HG03159 (cell line): ENCODE measurements at regions not wholly inside any gene's neighbourhood (a gene's known extent, or its start where the extent isn't known, plus 50 kb on each side); places are given as distances from the start of the nearest gene placed in this dataset.
"Not testable (repeated sequence)": the region's sequence is repeated elsewhere in the genome, so short reads cannot be mapped to it uniquely, and the experiment has no call there.

Experiments
- ATAC-seq: cut with Tn5 transposase; IDR thresholded peaks from one replicate; pipeline ENCODE4 v1.9.1; 2021; ENCODE audit warnings: mild to moderate bottlenecking, moderate library complexity; ENCODE audit not compliant: unreplicated experiment

DNA sequence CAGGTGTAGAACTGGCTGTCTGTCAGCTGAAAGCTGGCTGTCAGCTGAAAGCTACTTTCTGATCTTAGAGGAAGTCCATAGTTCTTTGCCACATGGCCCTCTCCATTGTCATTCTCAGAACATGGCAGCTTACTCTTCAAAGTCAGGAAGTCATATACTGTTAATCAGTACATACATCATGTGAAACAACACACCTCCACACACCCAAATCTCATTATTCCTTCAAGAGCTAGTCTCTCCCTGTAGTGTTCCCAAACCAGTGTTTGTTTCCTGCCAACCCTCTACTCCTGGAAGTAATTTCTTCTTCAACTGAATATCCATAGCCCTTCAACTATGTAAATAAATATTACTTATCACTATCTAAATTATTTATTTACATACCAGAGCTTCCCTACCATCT is 58.9 kb downstream of the OR5AK2 start:
- no peak for ATAC-seq

GRCh38 chr11:57049749-57050148 is 61.0 kb downstream of the OR5AK2 start:
- no peak for ATAC-seq

GRCh38 chr11:57054817-57055216 is 66.1 kb downstream of the OR5AK2 start:
- ATAC-seq: no peak

GRCh38 chr11:57055744-57056143 is 67.0 kb downstream of the OR5AK2 start:
- ATAC-seq: no peak

- ATAC-seq: no peak
Observed at GRCh38 chr11:57056735-57057134, 68.0 kb downstream of the OR5AK2 start.

DNA sequence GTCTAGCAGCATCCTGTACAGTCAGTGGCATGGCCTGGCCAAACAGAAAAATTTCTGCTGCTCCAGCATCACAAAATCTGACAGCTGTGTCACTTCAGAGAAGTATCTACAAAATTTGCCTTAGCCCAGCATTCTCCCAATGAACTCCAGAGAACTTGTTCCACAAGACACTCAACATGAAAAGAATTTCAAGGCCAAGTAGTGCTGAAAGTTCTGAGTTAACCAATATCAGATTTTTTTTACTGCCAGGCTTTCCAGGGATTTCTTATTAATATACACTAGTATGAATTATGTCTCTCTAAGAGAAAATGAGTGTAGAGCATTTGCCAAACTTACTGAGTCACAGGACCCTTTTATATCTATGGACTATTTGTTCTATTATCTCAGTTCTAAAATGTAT is 68.8 kb downstream of the OR5AK2 start:
- no peak for ATAC-seq

DNA sequence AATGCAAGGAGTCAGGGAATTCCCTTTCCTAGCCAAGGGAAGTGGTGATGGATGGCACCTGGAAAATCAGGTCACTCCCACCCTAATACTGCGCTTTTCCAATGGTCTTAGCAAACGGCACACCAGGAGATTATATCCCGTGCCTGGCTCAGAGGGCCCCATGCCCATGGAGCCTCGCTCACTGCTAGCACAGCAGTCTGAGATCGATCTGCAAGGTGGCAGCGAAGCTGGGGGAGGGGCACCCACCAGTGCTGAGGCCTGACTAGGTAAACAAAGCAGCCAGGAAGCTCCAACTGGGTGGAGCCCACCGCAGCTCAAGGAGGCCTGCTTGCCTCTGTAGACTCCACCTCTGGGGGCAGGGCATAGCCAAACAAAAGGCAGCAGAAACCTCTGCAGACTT is 74.2 kb downstream of the OR5AK2 start:
- ATAC-seq: not testable (repeated sequence)

- no peak for ATAC-seq
Observed at GRCh38 chr11:57069942-57070341, 81.2 kb downstream of the OR5AK2 start.

DNA sequence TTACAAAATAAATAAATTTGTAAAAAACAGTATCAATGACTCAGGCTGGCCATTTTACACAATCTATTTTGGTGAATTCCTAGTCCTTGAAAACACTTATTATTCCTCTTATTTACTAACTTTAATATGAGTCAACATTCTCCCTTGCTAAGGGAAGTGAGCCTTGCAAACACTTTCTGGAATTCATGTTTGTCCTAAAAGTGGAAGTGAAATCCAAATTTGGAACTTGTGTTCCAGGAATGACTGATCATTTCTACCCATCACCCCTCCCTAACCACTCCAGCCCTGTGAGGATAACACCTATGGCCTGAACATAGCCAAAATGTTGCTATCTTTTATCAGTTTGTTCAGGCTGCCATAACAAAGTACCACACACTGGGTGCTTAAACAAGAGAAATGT is 83.1 kb downstream of the OR5AK2 start:
- ATAC-seq: no peak

DNA sequence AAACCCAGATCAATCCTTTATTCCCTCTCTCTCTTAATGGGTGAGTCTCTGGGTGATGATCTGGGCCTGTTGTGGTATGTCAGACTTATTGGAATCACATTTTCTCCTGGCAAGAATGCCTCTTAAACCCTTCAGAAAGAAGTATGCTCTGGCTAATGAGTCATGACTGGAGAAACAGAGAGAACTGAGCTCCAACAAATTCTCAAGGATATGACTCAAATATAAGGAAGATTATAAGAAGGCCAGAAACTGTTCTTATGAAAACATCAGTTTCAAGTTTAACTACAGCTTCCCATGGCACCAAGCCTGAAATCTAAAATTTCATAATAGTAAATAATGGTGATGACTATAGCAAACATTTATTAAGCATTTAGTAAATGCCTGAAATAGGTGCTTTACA is 83.9 kb downstream of the OR5AK2 start:
- no peak for ATAC-seq

DNA sequence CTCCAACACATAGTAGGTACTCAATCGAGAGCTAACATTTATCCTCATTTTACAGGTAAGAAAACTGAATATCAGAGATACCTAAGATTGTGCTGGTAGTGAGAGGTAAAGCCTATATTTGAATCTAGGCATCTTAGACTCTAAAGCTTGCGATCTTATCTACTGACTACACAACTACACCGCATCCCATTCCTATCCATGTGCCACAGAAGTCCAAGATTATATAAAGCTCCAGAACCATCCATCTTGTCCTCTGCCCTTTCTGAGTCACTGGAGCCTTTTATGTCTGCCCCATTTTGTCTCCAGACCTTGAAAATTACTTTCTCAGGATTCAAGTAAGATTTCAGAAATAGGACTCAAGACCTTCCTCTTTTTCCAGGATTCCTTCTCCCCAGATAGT is 84.4 kb downstream of the OR5AK2 start:
- no peak for ATAC-seq

DNA sequence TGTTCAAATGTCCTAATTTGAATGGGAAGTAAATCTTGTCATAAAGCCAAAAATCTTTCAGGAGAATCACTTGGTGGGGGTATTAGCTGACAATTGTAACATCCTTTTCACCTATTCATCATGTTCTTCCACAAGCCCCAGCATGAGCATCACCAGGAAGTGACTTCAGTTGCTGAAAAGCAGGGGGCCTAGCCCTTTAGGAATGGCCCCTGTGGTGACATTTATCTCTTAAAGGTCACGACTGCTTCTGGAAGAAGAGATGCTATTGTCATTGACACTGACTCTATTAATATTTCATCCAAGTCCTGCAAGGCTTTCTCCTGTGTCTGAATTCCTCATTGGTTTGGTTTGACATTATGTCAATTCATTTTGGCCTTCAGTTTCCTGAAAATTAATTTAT is 92.6 kb downstream of the OR5AK2 start:
- no peak for ATAC-seq

DNA sequence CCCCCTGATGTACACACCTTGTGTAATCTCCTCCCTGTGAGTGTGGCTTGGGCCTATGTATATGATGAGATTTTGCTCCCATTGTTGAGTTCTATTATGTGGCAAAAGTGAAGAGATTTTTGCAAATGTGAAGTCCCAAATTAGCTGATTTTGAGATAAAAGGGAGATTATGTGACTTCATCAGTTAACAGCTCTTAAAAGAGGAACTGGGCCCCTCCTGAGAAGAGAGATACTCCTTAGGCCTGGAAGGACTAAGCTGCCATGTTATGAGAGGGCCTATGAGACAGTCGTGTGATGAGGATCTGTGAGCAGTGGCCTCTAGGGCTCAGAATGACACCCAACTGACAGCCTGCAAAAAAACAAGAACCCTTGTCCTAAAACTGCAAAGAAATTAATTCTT is 93.4 kb downstream of the OR5AK2 start:
- ATAC-seq: no peak

GRCh38 chr11:57083641-57084385 is 95.1 kb downstream of the OR5AK2 start:
- ATAC-seq: no peak

GRCh38 chr11:57085611-57086010 is 96.1 kb upstream of the LRRC55 start:
- ATAC-seq: no peak

- no peak for ATAC-seq
Observed at GRCh38 chr11:57087991-57088390, 93.8 kb upstream of the LRRC55 start.

DNA sequence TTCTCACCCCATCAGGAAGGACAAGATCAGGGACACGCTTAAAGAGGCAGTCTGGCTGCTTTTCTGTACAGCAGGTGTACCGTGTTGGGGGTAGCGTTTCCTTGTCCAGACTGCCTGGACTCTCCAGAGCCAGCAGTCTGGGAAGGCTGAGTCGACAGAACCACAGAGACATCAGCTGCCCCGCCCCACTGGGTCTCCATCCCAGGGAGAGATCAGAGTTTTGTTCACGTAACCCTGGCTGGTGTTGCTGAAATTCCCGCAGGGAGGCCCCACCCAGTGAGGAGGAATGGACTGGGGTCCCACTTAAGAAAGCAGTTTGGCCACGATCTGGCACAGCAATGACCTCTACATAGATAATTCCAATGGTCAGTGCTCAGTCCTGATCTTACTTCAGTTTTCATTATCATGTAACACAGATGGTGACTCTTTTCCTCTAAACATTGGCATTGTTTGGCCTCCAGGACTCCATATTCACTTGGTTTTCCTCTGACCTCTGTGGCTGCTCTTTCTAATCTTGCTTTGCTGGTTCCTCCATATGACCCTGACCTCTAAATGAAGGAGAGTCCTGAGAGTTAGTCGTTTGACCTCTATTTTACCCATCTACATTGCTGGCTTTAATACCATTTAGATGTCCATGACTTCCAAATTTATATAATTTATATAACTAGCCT is 89.6 kb upstream of the LRRC55 start:
- ATAC-seq: no peak

- ATAC-seq: no peak
Observed at GRCh38 chr11:57094181-57094935, 87.4 kb upstream of the LRRC55 start.

- ATAC-seq: no peak
Observed at GRCh38 chr11:57095417-57095816, 86.3 kb upstream of the LRRC55 start.

DNA sequence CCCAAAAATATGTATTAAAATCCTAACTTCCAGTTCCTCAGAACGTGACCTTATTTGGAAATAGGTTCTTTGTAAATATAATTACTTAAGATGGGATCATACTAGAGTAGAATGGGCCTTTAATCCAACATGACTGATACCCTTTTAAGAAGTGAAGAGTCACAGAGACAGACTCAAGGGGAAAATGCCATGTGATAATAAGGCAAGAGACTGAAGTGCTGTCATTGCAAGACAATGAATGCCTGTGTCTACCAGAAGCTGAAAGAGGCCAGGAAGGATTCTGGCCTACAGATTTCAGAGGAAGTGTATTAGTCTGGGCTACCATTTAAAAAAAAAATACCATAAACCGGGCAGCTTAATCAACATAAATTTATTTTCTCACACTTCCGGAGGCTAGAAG is 85.9 kb upstream of the LRRC55 start:
- ATAC-seq: no peak

DNA sequence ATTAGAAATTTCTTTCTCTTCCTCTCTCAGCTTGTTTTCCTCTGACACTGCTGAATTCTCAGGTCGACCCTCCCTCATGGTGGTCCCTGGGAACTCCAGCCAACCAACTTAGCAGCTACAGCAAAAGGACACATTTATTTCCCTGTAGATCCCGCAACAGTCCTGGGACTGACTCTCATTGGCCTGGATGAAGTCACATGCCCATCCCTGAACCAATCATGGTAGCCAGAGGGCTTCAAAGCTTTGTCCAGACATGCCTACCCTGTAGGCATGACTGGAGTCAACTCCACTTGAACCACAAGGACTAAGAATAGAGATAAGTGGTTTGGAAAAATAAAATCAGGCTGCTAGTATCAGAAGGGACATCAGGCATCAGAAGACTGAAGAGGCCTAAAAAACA is 84.6 kb upstream of the LRRC55 start:
- no peak for ATAC-seq

DNA sequence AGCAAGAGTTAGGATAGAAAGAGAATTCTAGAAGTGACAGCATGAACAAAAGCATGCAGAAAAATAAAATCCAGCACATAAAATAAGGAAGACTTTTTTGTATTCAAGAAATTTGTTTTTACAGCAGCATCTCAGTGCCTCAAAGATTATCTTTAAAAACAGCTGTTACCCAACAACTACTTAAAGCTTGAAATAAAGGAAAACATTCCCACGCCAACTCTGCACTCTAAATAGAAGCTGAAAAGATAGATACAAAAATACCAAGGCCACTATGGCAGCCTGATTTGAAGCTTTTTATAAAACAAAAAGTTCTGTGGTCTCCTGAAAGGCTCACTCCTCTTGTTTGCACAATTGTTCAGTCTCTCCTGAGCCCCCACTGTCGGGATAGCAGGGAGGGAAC is 83.6 kb upstream of the LRRC55 start:
- ATAC-seq: no peak
